GM12878 (cell line): ENCODE measurements at regions not wholly inside any gene's neighbourhood (a gene's known extent, or its start where the extent isn't known, plus 50 kb on each side); places are given as distances from the start of the nearest gene placed in this dataset.

Experiments used
- CTCF ChIP-seq, 3 experiments: IDR thresholded peaks in 2 of 3; conservative IDR thresholded peaks in 1 of 3; 2 replicates each; pipeline ENCODE4 v1.5.1; 2011; ENCODE audit warnings: low read depth in 3 of 3, low read length in 3 of 3, mild to moderate bottlenecking in 3 of 3, control low read depth in 2 of 3, moderate library complexity in 2 of 3, inconsistent platforms in 1 of 3, mixed read lengths in 1 of 3; ENCODE audit not compliant: control insufficient read depth in 2 of 3, insufficient read depth in 1 of 3; ENCODE audit errors: extremely low read depth in 1 of 3
- CUX1 ChIP-seq: IDR thresholded peaks from 2 replicates; pipeline ENCODE4 v1.6.1; 2012; ENCODE audit warnings: improper control_type of control experiment, low read depth, low read length; ENCODE audit not compliant: insufficient replicate concordance
- ELK1 ChIP-seq: IDR thresholded peaks from 2 replicates; pipeline ENCODE4 v1.6.1; 2012; ENCODE audit warnings: low read depth, low read length, improper control_type of control experiment
- MAX ChIP-seq: IDR thresholded peaks from 2 replicates; pipeline ENCODE4 v1.6.1; 2012; ENCODE audit warnings: low read depth, low read length, improper control_type of control experiment
- POLR2A ChIP-seq: IDR thresholded peaks from 2 replicates; pipeline ENCODE4 v1.6.1; 2011; ENCODE audit warnings: low read depth, mild to moderate bottlenecking, low read length
- SMC3 ChIP-seq: IDR thresholded peaks from 2 replicates; pipeline ENCODE4 v1.6.1; 2011; ENCODE audit warnings: low read length, improper control_type of control experiment, borderline replicate concordance
- SPI1 ChIP-seq: IDR thresholded peaks from 2 replicates; pipeline ENCODE4 v1.6.1; 2011; ENCODE audit warnings: low read depth, mild to moderate bottlenecking, low read length, moderate library complexity, borderline replicate concordance; ENCODE audit not compliant: insufficient read depth
- STAT3 ChIP-seq: IDR thresholded peaks from 2 replicates; pipeline ENCODE4 v1.6.1; 2011; ENCODE audit warnings: low read depth, low read length, improper control_type of control experiment
- YBX1 ChIP-seq: fragments of 450-650 bp; IDR thresholded peaks from 2 replicates; pipeline ENCODE4 v1.6.1; 2016; ENCODE audit warnings: antibody characterized with exemption
- YY1 ChIP-seq: IDR thresholded peaks from 2 replicates; pipeline ENCODE4 v1.6.1; 2011; ENCODE audit warnings: low read depth, mild to moderate bottlenecking, low read length
- ZNF274 ChIP-seq: IDR thresholded peaks from one replicate; pipeline ENCODE4 v1.8.0; 2011; ENCODE audit not compliant: insufficient read length, insufficient read depth
- ZNF687 ChIP-seq: fragments of 450-650 bp; IDR thresholded peaks from 2 replicates; pipeline ENCODE4 v1.6.1; 2017; ENCODE audit warnings: mild to moderate bottlenecking, moderate library complexity

- TF ChIP-seq SMC3 (no peak), CTCF (IDR thresholded peaks at IDR 0.05 in 2 of 3, conservative IDR thresholded peaks at IDR 0.05 in 1 of 3; ENCODE audit: control insufficient read depth in 2 of 3, extremely low read depth in 1 of 3, insufficient read depth in 1 of 3, low read depth in 3 of 3, low read length in 3 of 3) (no peak), ELK1 (no peak), CUX1 (no peak), YY1 (no peak), ZNF687 (no peak), STAT3 (no peak), POLR2A (no peak), MAX (no peak), SPI1 (no peak), YBX1 (no peak), ZNF274 (no peak)
Observed at GRCh38 chr13:90926459-90926858, 421.0 kb upstream of the MIR17HG start.
